Vagina (tissue), 2 donors: ENCODE measurements at regions not wholly inside any gene's neighbourhood (a gene's known extent, or its start where the extent isn't known, plus 50 kb on each side); places are given as distances from the start of the nearest gene placed in this dataset.

ENCODE experiments used
- POLR2AphosphoS5 ChIP-seq, 2 donors: sonication (generic); formaldehyde crosslinking; IDR thresholded peaks; one replicate each; pipeline ENCODE4 v1.9.0; 2017; ENCODE audit warnings: antibody characterized with exemption in 2 of 2, mild to moderate bottlenecking in 2 of 2, low read depth in 1 of 2; ENCODE audit not compliant: insufficient read depth in 1 of 2
- TF ChIP-seq, protein P1 (sequence below), 3 experiments: fragments of 450-650 bp in 2 of 3; fragments of 200-600 bp in 1 of 3; sonication (generic) in 1 of 3; IDR thresholded peaks; one replicate each; pipeline ENCODE4 v1.5.1; 2017 to 2019; ENCODE audit warnings: antibody characterized with exemption in 3 of 3, mild to moderate bottlenecking in 2 of 3, moderate library complexity in 2 of 3

GRCh38 chr5:54388409-54388808 lies 67.1 kb upstream of the HSPB3 start:
- no peak for TF ChIP-seq POLR2AphosphoS5 (IDR thresholded peaks at IDR 0.05; ENCODE audit: insufficient read depth in 1 of 2, low read depth in 1 of 2)
- TF ChIP-seq, protein P1, sequence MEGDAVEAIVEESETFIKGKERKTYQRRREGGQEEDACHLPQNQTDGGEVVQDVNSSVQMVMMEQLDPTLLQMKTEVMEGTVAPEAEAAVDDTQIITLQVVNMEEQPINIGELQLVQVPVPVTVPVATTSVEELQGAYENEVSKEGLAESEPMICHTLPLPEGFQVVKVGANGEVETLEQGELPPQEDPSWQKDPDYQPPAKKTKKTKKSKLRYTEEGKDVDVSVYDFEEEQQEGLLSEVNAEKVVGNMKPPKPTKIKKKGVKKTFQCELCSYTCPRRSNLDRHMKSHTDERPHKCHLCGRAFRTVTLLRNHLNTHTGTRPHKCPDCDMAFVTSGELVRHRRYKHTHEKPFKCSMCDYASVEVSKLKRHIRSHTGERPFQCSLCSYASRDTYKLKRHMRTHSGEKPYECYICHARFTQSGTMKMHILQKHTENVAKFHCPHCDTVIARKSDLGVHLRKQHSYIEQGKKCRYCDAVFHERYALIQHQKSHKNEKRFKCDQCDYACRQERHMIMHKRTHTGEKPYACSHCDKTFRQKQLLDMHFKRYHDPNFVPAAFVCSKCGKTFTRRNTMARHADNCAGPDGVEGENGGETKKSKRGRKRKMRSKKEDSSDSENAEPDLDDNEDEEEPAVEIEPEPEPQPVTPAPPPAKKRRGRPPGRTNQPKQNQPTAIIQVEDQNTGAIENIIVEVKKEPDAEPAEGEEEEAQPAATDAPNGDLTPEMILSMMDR (IDR thresholded peaks at IDR 0.05) = no peak
